ENCODE measurements at regions not wholly inside any gene's neighbourhood (a gene's known extent, or its start where the extent isn't known, plus 50 kb on each side); places are given as distances from the start of the nearest gene placed in this dataset.
"Not testable (repeated sequence)": the region's sequence is repeated elsewhere in the genome, so short reads cannot be mapped to it uniquely, and the experiment has no call there.

GRCh38 chr1:234770924-234771540 is 161.1 kb upstream of the IRF2BP2 start:
- no peak for DNase-seq

GRCh38 chr1:234769986-234770795 is 160.2 kb upstream of the IRF2BP2 start:
- DNase-seq = no peak

- DNase-seq = no peak
Measured at GRCh38 chr1:234769284-234769985, 159.5 kb upstream of the IRF2BP2 start.

- DNase-seq = no peak
Measured at GRCh38 chr1:234768569-234769283, 158.7 kb upstream of the IRF2BP2 start.

- DNase-seq = no peak
Measured at GRCh38 chr1:234768171-234768568, 158.2 kb upstream of the IRF2BP2 start.

GRCh38 chr1:234765672-234766071 is 155.7 kb upstream of the IRF2BP2 start:
- DNase-seq = no peak

DNA sequence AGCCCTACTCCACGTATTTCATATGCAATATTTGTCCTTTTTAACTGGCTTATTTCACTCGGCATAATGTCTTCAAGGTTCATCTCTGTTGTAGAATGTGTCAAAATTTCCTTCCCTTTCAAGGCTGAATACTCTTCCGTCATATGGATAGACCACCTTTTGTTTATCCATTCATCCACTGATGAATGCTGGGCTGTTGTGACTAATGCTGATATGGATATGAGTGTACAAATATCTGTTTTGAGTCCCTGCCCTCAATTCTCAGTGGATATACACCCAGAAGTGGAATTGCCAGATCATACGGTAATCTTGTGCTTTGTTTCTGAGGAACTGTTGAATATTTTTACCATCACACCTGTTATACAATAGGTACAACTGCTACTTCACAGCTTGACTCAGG is 155.2 kb upstream of the IRF2BP2 start:
- DNase-seq = no peak

DNA sequence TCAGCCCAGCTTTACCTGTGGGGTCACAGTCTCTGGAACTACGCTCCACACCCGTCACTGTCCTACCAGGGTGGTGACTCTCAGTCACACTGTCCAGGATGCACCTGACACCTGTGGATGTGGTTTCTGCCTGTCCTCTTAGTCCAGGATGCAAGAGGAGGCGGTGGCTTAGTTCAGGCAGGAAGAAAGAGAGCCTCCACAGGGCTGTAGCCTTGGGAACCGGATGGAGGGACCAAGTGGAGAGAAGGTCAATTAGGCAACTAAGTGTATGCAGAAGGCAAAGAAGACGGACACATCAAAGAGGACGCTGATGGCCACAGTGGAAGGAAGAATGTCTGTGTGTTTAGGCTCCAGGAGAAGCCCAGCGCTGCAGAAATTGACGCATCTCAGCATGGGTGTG is 153.9 kb upstream of the IRF2BP2 start:
- DNase-seq = no peak

DNA sequence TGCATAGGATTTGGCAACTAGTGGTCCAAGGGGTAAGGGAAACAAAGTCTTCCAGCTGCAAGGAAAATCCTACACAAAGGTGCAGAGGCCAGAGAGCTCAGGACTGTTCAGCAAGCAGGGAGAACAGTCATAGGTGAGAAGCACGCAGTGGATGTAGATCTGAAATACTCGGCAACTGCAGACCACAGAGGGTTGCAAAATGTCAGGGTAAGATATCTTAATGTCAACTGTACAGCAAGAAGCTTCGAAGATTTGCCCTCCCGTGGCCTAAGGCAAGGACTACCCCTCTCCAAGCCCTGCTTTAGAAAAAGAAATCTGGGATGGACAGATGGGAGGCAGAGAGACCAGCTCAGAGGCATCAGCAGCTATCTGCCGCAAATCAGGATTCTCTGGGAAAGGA is 153.4 kb upstream of the IRF2BP2 start:
- DNase-seq = no peak

DNA sequence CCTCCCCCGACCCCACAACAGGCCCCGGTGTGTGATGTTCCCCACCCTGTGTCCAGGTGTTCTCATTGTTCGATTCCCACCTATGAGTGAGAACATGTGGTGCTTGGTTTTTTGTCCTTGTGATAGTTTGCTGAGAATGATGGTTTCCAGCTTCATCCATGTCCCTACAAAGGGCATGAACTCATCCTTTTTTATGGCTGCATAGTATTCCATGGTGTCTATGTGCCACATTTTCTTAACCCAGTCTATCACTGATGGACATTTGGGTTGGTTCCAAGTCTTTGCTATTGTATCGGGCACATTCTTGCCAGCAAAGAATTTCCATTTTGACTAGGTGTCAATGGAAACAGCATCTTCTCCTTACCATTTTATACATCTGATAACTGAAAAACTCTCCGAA is 152.1 kb upstream of the IRF2BP2 start:
- DNase-seq = not testable (repeated sequence)

- no peak for DNase-seq
Measured at GRCh38 chr1:234760303-234760723, 150.3 kb upstream of the IRF2BP2 start.

DNA sequence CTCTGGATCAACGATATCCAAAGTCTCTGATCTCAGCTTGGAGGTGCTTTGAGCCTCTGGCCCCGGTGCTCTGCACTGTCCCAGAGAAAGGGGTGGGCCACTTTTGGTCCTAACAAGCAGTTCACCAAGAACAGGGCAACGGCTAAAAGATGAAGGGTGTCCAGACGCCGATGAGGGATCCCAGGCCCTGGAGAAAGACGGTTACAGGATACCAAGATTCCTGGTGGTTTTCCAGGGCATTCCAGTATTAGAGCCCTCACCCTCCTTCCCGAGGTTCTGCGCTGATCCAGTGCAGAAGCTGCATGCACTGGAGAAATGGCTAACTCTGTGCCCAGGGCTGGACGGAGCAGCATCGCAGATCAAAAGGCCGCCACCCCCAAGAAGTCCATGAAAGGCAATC is 149.9 kb upstream of the IRF2BP2 start:
- DNase-seq = no peak

GRCh38 chr1:234758851-234759250 is 148.9 kb upstream of the IRF2BP2 start:
- no peak for DNase-seq

- DNase-seq = no peak
Measured at GRCh38 chr1:234756857-234757256, 146.9 kb upstream of the IRF2BP2 start.

GRCh38 chr1:234756066-234756774 is 146.2 kb upstream of the IRF2BP2 start:
- DNase-seq = no peak

DNA sequence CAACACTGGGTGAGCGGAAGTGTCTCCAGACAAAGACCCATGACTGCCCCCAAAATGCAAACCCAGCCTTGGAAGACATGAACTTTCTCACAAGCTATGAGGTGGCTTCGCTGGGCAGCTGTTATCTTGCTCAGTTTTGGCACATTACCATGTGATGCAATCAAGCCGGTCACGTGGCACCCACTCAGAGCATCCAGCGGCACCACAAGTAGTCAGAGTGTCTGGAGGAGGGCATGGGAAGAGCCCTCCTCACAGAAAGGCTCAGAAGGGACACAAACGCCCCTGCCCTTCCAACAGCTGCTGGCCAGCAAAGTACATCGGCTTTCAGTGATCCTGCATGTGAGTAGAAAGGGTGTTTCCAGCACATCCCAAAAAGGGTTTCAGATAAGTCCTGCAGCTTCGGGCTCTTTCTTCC is 145.5 kb upstream of the IRF2BP2 start:
- DNase-seq = no peak

GRCh38 chr1:234753979-234754378 is 144.0 kb upstream of the IRF2BP2 start:
- no peak for DNase-seq

DNA sequence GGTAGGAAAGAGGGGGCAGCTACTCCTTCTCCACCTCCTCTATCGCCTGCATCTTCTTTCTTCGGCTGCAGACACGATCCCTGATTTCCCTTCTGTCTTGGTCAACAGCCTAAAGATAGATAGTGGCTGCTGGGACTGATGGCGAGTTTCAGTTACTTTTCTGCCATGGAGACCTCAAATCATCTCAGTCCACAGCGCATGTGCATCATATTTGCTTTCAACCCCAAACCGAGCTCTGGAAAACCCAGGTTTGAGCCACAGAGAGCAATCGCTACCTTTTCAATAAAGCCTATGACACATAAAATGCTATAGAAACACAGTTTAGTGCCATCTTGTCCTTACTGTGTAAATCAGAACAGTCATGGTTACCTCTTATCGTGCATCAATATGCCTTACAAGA is 142.9 kb upstream of the IRF2BP2 start:
- no peak for DNase-seq

DNA sequence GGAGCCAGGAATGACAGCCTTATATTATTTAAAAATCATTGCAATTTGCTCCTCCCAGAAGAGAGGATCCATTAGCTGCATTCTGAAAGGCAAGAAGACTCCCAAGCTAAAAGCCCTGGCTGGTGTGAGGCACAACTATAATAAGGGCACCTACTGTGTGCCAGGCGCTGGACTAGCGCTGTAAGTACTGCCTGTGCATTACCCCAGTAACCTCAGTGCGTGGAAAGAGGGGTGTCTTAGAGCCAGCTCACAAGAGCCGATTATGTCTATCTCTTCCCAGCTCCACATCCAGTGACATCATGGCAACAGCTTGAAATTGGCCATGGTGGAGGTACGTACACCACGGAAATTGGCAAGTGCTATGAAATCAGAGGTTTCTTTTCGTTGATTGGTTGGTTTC is 141.7 kb upstream of the IRF2BP2 start:
- DNase-seq = no peak

GRCh38 chr1:234750922-234751627 is 141.1 kb upstream of the IRF2BP2 start:
- no peak for DNase-seq

- no peak for DNase-seq
Measured at GRCh38 chr1:234748713-234749112, 138.7 kb upstream of the IRF2BP2 start.

GRCh38 chr1:234748066-234748465 is 138.1 kb upstream of the IRF2BP2 start:
- DNase-seq = no peak

Measured in hindlimb muscle (tissue), 1 donor.